SK-N-SH (cell line): ENCODE measurements at regions not wholly inside any gene's neighbourhood (a gene's known extent, or its start where the extent isn't known, plus 50 kb on each side); places are given as distances from the start of the nearest gene placed in this dataset.

Experiments
- CTCF ChIA-PET: fragments of 300-600, 350-600 bp; formaldehyde crosslinking; extraction: SDS; loops from one replicate; lab custom pipeline; 2021; lab: Yijun Ruan, JAX
- POLR2A ChIA-PET: fragments of 350-600 bp; sonication (Branson Sonifier 250); formaldehyde crosslinking; extraction: SDS; loops from one replicate; lab custom pipeline; 2020; ENCODE audit warnings: antibody characterized with exemption, inconsistent platforms; lab: Yijun Ruan, JAX
- DNase-seq: peaks from one replicate; pipeline ENCODE4 v3.0.0; 2012
- H2AFZ ChIP-seq: fragments of 200-600 bp; sonication (generic); 2 replicates; pipeline ENCODE4 v1.8.1; 2016; ENCODE audit warnings: antibody characterized with exemption, mild to moderate bottlenecking, low read depth
- H3F3A ChIP-seq: fragments of 200-600 bp; sonication (generic); replicated peaks from 2 replicates; pipeline ENCODE3; 2016; ENCODE audit warnings: antibody characterized with exemption, mild to moderate bottlenecking; ENCODE audit not compliant: insufficient read depth
- H3K27ac ChIP-seq, 2 experiments: fragments of 200-500 bp in 1 of 2; fragments of 200-600 bp in 1 of 2; sonication (Bioruptor generic) in 1 of 2; sonication (generic), shearing (Covaris generic) in 1 of 2; 2 replicates each; pipeline versions ENCODE4 v1.5.1 to v1.6.1; 2014 to 2016; ENCODE audit warnings: low read depth in 2 of 2, inconsistent platforms in 1 of 2, low read length in 1 of 2, mild to moderate bottlenecking in 1 of 2, mixed read lengths in 1 of 2
- H3K27me3 ChIP-seq: fragments of 200-600 bp; sonication (generic), shearing (Covaris generic); 2 replicates; pipeline ENCODE4 v1.6.1; 2016; ENCODE audit warnings: mixed run types; ENCODE audit not compliant: insufficient read depth
- H3K36me3 ChIP-seq, 2 experiments: fragments of 200-500 bp in 1 of 2; fragments of 200-600 bp in 1 of 2; sonication (Bioruptor generic) in 1 of 2; sonication (generic) in 1 of 2; replicated peaks in 1 of 2; 2 replicates each; pipeline versions ENCODE3 to v1.5.1; 2014 to 2016; ENCODE audit warnings: low read length in 1 of 2, mild to moderate bottlenecking in 1 of 2; ENCODE audit not compliant: insufficient read depth in 2 of 2, control insufficient read depth in 1 of 2
- H3K4me1 ChIP-seq, 2 experiments: fragments of 200-500 bp in 1 of 2; fragments of 200-600 bp in 1 of 2; sonication (Bioruptor generic) in 1 of 2; sonication (generic), shearing (Covaris generic) in 1 of 2; 2 replicates each; pipeline versions ENCODE4 v1.5.1 to v1.6.1; 2014 to 2016; ENCODE audit warnings: low read depth in 1 of 2, low read length in 1 of 2, mixed run types in 1 of 2; ENCODE audit not compliant: insufficient read depth in 2 of 2, control insufficient read depth in 1 of 2
- H3K4me2 ChIP-seq: fragments of 200-600 bp; sonication (generic), shearing (Covaris generic); 2 replicates; pipeline ENCODE4 v1.6.1; 2017; ENCODE audit warnings: mixed run types
- H3K4me3 ChIP-seq, 2 experiments: fragments of 200-500 bp in 1 of 2; fragments of 200-600 bp in 1 of 2; sonication (Bioruptor generic) in 1 of 2; sonication (generic), shearing (Covaris generic) in 1 of 2; 2 replicates each; pipeline versions ENCODE4 v1.5.1 to v1.8.1; 2014 to 2016; ENCODE audit warnings: low read depth in 2 of 2, inconsistent platforms in 1 of 2, low read length in 1 of 2, mild to moderate bottlenecking in 1 of 2, mixed read lengths in 1 of 2, moderate library complexity in 1 of 2
- H3K79me2 ChIP-seq: fragments of 200-600 bp; sonication (generic); 2 replicates; pipeline ENCODE4 v1.8.1; 2017; ENCODE audit warnings: mild to moderate bottlenecking; ENCODE audit not compliant: insufficient read depth
- H3K9ac ChIP-seq: fragments of 200-600 bp; sonication (generic); 2 replicates; pipeline ENCODE4 v1.6.1; 2017; ENCODE audit warnings: mixed run types
- H3K9me2 ChIP-seq: fragments of 200-600 bp; sonication (generic); 2 replicates; pipeline ENCODE4 v1.6.1; 2017; ENCODE audit warnings: mixed run types
- H3K9me3 ChIP-seq: fragments of 200-600 bp; sonication (generic); 2 replicates; pipeline ENCODE4 v1.6.1; 2017; ENCODE audit warnings: mixed run types, mild to moderate bottlenecking, moderate library complexity
- H4K20me1 ChIP-seq: fragments of 200-600 bp; sonication (generic); 2 replicates; pipeline ENCODE4 v1.6.1; 2017; ENCODE audit warnings: mild to moderate bottlenecking, mixed run types; ENCODE audit not compliant: insufficient read depth
- CHD2 ChIP-seq: fragments of 150-350 bp; IDR thresholded peaks from 2 replicates; pipeline ENCODE4 v1.6.1; 2018; ENCODE audit warnings: low read length; ENCODE audit not compliant: partially characterized antibody
- EZH2phosphoT487 ChIP-seq: fragments of 200-600 bp; sonication (generic); IDR thresholded peaks from 2 replicates; pipeline ENCODE4 v1.6.1; 2017; ENCODE audit warnings: low read depth, mixed run types, mild to moderate bottlenecking, antibody characterized with exemption, moderate library complexity, borderline replicate concordance
- GABPA ChIP-seq: IDR thresholded peaks from 2 replicates; pipeline ENCODE4 v1.4.0; 2012; ENCODE audit warnings: low read depth, mild to moderate bottlenecking
- MEF2A ChIP-seq: IDR thresholded peaks from 2 replicates; pipeline ENCODE4 v1.4.0; 2012; ENCODE audit warnings: low read depth, borderline replicate concordance
- MXI1 ChIP-seq: IDR thresholded peaks from 2 replicates; pipeline ENCODE4 v1.6.1; 2012; ENCODE audit warnings: mild to moderate bottlenecking, low read depth, low read length, improper control_type of control experiment
- NRF1 ChIP-seq: IDR thresholded peaks from 2 replicates; pipeline ENCODE4 v1.6.1; 2012; ENCODE audit warnings: low read depth, mild to moderate bottlenecking, low read length
- POLR2AphosphoS5 ChIP-seq: IDR thresholded peaks from 2 replicates; pipeline ENCODE4 v1.6.1; 2012; ENCODE audit warnings: low read depth, low read length
- RCOR1 ChIP-seq: fragments of 150-350 bp; IDR thresholded peaks from 2 replicates; pipeline ENCODE4 v1.6.1; 2017; ENCODE audit warnings: antibody characterized with exemption, low read length
- RFX5 ChIP-seq: IDR thresholded peaks from 2 replicates; pipeline ENCODE4 v1.6.1; 2012; ENCODE audit warnings: mild to moderate bottlenecking, improper control_type of control experiment, low read length
- RXRA ChIP-seq: IDR thresholded peaks from 2 replicates; pipeline ENCODE4 v1.4.0; 2012; ENCODE audit warnings: low read depth, mild to moderate bottlenecking, borderline replicate concordance
- SMC3 ChIP-seq: IDR thresholded peaks from 2 replicates; pipeline ENCODE4 v1.6.1; 2012; ENCODE audit warnings: low read depth, low read length, improper control_type of control experiment
- TEAD4 ChIP-seq: IDR thresholded peaks from 2 replicates; pipeline ENCODE4 v1.4.0; 2012; ENCODE audit warnings: mild to moderate bottlenecking, borderline replicate concordance; ENCODE audit not compliant: insufficient read depth
- USF2 ChIP-seq: fragments of 150-350 bp; IDR thresholded peaks from 2 replicates; pipeline ENCODE4 v1.6.1; 2017; ENCODE audit warnings: antibody characterized with exemption, low read length, low read depth, borderline replicate concordance
- ZBTB33 ChIP-seq: IDR thresholded peaks from 2 replicates; pipeline ENCODE4 v1.4.0; 2012; ENCODE audit warnings: low read depth, borderline replicate concordance
- WGBS: methylation state at CpG from one replicate; pipeline ENCODE4 v1.1.6; 2017; ENCODE audit warnings: low lambda C conversion rate; 5-methylcytosine and 5-hydroxymethylcytosine counted together
- TF ChIP-seq, protein P1 (sequence below): IDR thresholded peaks from 2 replicates; pipeline ENCODE4 v1.4.0; 2012; ENCODE audit warnings: low read depth
- TF ChIP-seq, protein P2 (sequence below): IDR thresholded peaks from 2 replicates; pipeline ENCODE4 v1.6.1; 2012; ENCODE audit warnings: mild to moderate bottlenecking, low read depth, low read length, moderate library complexity
- TF ChIP-seq, protein P3 (sequence below): fragments of 200-600 bp; sonication (generic); IDR thresholded peaks from 2 replicates; pipeline ENCODE4 v1.6.1; 2017; ENCODE audit warnings: antibody characterized with exemption, mild to moderate bottlenecking, moderate library complexity

GRCh38 chr12:105547786-105548185 is 217.3 kb downstream of the C12orf75 start:
- Histone ChIP-seq H3K27ac (no peak overlapping the region), H3K9ac (no peak overlapping the region), H3F3A (no peaks in the 10 kb centered on the region), H3K4me3 (no peak overlapping the region), H3K79me2 (no peaks in the 10 kb centered on the region), H3K4me2 (no peak overlapping the region), H3K36me3 (no peaks in the 10 kb centered on the region), H3K27me3 (no peaks in the 10 kb centered on the region), H3K9me2 (no peaks in the 10 kb centered on the region), H3K9me3 (no peaks in the 10 kb centered on the region), H4K20me1 (no peaks in the 10 kb centered on the region), H2AFZ (no peak overlapping the region), H3K4me1 (no peaks in the 10 kb centered on the region)
- WGBS: 72% methylated on average over 3 of the region's 3 CpGs
- ChIA-PET CTCF (no interaction called here), POLR2A (no interaction called here)
- DNase-seq: no peak
- TF ChIP-seq POLR2AphosphoS5 (no peak), NRF1 (no peak), TEAD4 (no peak), RXRA (no peak), EZH2phosphoT487 (no peak), RCOR1 (no peak), RFX5 (no peak), ZBTB33 (no peak), USF2 (no peak), CHD2 (no peak), MEF2A (no peak), SMC3 (no peak), MXI1 (no peak), GABPA (no peak)
- TF ChIP-seq, protein P1, sequence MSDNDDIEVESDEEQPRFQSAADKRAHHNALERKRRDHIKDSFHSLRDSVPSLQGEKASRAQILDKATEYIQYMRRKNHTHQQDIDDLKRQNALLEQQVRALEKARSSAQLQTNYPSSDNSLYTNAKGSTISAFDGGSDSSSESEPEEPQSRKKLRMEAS: no peak
- TF ChIP-seq, protein P2, sequence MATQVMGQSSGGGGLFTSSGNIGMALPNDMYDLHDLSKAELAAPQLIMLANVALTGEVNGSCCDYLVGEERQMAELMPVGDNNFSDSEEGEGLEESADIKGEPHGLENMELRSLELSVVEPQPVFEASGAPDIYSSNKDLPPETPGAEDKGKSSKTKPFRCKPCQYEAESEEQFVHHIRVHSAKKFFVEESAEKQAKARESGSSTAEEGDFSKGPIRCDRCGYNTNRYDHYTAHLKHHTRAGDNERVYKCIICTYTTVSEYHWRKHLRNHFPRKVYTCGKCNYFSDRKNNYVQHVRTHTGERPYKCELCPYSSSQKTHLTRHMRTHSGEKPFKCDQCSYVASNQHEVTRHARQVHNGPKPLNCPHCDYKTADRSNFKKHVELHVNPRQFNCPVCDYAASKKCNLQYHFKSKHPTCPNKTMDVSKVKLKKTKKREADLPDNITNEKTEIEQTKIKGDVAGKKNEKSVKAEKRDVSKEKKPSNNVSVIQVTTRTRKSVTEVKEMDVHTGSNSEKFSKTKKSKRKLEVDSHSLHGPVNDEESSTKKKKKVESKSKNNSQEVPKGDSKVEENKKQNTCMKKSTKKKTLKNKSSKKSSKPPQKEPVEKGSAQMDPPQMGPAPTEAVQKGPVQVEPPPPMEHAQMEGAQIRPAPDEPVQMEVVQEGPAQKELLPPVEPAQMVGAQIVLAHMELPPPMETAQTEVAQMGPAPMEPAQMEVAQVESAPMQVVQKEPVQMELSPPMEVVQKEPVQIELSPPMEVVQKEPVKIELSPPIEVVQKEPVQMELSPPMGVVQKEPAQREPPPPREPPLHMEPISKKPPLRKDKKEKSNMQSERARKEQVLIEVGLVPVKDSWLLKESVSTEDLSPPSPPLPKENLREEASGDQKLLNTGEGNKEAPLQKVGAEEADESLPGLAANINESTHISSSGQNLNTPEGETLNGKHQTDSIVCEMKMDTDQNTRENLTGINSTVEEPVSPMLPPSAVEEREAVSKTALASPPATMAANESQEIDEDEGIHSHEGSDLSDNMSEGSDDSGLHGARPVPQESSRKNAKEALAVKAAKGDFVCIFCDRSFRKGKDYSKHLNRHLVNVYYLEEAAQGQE: no peak
- TF ChIP-seq, protein P3, sequence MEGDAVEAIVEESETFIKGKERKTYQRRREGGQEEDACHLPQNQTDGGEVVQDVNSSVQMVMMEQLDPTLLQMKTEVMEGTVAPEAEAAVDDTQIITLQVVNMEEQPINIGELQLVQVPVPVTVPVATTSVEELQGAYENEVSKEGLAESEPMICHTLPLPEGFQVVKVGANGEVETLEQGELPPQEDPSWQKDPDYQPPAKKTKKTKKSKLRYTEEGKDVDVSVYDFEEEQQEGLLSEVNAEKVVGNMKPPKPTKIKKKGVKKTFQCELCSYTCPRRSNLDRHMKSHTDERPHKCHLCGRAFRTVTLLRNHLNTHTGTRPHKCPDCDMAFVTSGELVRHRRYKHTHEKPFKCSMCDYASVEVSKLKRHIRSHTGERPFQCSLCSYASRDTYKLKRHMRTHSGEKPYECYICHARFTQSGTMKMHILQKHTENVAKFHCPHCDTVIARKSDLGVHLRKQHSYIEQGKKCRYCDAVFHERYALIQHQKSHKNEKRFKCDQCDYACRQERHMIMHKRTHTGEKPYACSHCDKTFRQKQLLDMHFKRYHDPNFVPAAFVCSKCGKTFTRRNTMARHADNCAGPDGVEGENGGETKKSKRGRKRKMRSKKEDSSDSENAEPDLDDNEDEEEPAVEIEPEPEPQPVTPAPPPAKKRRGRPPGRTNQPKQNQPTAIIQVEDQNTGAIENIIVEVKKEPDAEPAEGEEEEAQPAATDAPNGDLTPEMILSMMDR: no peak
